ENCODE measurements at regions not wholly inside any gene's neighbourhood (a gene's known extent, or its start where the extent isn't known, plus 50 kb on each side); places are given as distances from the start of the nearest gene placed in this dataset.

- TF ChIP-seq, protein P1, sequence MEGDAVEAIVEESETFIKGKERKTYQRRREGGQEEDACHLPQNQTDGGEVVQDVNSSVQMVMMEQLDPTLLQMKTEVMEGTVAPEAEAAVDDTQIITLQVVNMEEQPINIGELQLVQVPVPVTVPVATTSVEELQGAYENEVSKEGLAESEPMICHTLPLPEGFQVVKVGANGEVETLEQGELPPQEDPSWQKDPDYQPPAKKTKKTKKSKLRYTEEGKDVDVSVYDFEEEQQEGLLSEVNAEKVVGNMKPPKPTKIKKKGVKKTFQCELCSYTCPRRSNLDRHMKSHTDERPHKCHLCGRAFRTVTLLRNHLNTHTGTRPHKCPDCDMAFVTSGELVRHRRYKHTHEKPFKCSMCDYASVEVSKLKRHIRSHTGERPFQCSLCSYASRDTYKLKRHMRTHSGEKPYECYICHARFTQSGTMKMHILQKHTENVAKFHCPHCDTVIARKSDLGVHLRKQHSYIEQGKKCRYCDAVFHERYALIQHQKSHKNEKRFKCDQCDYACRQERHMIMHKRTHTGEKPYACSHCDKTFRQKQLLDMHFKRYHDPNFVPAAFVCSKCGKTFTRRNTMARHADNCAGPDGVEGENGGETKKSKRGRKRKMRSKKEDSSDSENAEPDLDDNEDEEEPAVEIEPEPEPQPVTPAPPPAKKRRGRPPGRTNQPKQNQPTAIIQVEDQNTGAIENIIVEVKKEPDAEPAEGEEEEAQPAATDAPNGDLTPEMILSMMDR (IDR thresholded peaks at IDR 0.05; ENCODE audit: low read length) = no peak
- no peak for TF ChIP-seq EZH2phosphoT487 (IDR thresholded peaks at IDR 0.05; ENCODE audit: low read length)
Measured at GRCh38 chr7:124460056-124460450, 305.5 kb downstream of the GPR37 start.

All from MM.1S (cell line).